HG03064 (cell line): ENCODE measurements at regions not wholly inside any gene's neighbourhood (a gene's known extent, or its start where the extent isn't known, plus 50 kb on each side); places are given as distances from the start of the nearest gene placed in this dataset.

Source experiments
- ATAC-seq: cut with Tn5 transposase; IDR thresholded peaks from one replicate; pipeline ENCODE4 v1.9.1; 2021; ENCODE audit warnings: low read depth; ENCODE audit not compliant: unreplicated experiment

DNA sequence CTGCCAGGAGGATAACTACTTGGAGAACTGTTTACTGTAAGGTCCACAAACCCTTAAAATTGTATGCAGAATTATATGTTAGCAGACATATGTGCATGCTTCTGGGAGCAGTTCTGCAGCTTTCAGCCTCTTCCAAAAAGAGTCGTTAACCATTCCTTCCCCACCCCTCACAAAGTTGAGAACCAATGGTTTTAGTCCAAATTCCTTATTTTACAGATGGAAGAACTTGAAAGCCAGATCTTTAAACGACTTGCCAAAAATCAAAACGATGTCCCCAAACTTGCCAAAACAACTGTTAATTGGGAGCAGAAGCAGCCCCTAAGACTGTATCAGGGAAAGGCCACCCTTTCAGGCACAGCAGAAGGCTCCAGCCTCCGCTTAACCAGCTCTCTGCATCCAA lies 266.4 kb upstream of the ANKRD55 start:
- no peak for ATAC-seq

DNA sequence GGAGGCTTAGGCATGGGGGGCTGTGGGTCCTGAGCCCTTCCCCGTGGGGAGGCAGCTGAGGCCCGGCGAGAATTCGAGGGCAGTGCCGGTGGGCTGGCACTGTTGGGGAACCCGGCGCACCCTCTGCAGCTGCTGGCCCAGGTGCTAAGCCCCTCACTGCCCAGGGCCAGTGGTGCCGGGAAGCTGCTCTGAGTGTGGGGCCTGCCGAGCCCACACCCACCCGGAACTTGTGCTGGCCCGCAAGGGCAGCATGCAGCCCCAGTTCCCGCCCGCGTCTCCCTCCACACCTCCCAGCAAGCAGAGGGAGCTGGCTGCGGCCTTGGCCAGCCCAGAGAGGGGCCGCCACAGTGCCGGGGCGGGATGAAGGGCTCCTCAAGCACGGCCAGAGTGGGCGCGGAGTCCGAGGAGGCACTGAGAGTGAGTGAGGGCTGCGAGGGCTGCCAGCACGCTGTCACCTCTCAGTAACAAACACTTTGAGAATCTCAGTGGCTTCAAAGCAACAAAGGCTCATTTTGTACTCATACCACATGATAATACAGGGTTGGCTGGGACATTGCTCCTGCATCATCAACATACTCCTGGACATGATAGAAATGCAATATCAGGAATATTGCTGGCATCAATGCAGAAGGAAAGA lies 265.7 kb upstream of the ANKRD55 start:
- ATAC-seq = no peak

DNA sequence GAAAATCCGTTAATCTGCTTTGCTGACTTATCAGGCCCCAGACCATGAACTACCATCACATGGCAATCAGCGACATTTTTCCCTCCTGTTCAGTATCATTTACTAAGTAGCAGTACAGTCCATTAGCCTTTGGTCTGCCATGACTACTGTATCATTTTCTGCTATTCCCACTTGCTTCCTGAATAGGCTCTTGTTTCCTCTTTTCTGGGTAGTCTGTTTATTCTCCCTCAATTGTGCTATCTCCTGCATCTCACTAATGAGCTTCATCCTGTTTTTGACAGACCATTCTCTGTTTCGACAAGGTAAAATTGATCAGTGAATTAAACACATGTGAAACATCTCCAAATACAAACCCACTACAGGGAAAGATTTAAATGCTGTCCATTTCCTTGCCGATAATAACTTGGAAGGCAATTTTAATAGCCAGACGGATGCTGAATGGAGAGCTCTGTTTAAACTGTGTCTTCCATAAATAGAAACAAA lies 263.5 kb upstream of the ANKRD55 start:
- no peak for ATAC-seq

DNA sequence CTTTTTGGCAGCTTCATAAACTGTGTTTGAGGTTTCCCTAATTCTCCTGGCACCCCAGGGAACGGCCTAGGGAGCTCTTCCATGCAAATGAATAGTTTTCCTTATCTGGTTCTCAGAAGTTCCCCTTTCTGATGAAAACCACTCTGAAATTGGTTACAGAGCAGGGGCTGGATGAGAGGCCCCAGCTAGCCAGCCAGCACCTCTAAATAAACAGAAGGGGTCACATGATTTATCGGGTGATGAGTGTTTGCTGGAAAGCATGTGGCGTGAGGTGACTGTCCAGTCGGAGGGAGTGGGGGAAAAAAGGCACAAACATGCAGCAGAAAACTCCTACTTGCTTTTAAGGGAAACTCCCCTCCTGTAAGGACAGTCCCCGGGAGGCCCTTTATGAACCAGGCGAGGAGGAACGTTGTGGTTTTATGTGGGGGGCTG lies 261.2 kb upstream of the ANKRD55 start:
- ATAC-seq = no peak

DNA sequence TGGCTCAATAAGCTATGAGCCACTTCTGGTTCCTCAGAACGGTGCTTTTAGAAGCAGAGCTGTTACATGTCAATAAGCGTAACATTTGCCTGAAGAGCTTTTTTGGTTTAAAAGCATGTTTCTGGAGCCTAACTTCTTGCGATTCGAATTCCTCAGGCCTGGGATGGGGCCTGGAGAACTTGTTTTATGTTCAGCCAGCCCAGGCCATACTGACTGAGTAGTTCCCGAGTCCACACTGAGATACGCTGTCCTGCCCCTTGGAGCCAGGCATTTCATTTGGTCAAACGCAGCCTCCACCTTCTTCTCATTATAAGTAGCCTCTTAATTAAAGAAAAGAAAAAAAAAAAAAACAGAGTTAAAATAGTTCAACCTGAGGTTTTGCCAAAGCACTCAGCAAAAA lies 260.6 kb upstream of the ANKRD55 start:
- ATAC-seq = no peak

DNA sequence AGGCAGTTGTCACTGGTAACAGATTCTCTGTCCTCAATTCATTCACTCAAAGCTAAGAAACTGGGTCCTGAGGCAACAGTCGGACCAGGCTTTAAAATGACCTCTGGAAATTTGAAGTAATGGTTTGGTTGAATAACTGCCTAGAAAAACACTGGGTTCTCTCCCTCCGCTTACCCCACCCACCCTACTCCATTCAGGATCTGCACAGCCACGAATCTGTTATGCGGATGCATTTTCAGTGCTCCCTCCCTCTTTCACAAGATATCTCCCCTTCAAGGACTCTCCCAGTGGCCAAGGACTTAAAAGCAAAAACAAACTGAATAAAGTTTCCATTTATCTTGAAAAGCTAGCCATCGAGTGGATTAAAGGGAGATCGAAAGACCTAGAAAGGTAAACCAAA lies 260.2 kb upstream of the ANKRD55 start:
- no peak for ATAC-seq

DNA sequence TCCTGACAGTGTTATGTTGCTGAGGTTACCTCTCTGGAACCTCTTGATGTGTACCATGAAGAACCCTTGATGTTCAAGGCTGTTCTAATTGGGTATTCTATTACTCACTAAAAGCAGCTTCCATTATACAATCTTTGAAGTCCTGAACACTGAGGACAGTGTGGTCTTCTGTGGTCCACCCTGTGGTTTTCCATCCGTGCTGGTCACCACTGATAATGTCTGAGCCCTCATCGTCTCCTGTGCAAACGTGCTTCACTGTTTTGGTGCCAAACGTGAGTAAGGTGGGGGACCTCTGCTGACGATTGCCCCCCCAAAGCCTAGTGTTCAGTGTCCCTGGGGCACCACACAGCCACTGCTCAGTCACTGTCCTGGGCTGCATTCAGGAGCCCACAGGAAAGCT lies 259.7 kb upstream of the ANKRD55 start:
- ATAC-seq = no peak

DNA sequence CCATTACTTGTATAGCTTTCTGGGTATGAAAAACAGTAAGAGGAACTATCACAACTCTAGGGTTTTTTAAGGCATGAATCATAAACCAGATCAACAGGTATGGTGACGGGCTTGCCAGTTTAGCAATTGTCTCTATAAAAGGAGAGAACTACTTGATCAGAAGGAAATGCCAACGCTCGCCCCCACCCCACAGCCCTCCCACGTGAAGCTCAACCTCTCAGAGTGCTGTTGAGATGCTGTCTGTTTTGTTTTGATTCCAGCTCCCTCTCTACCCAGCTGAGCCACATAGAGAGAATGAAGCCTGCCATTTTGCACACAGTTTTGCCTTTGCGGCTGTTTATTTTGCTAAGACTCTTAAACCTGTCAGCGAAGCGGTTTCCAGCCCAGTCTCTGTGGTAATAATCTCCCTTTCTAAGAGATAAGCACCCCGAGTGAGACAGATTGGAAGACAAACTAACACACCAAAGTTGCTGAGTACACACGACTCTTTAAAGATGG lies 257.9 kb upstream of the ANKRD55 start:
- ATAC-seq = no peak

DNA sequence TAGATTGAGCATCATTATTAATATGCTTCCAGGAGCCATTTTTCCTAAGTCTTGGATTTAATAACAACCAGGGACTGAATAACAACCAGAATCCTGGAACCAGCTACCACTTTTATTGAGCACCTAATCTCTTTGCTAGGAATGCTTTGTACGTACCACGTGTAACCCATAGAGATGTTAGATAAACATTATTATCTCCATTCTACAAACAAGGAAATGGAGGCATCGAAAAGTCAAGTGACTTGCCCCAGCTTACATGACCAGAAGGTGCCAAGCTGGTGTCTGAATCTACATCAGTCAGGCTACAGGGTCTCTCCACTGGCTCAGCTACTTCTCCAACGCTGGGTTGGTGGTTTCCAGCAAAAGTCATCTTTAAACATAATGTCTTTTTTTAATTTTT lies 256.1 kb upstream of the ANKRD55 start:
- ATAC-seq = no peak

DNA sequence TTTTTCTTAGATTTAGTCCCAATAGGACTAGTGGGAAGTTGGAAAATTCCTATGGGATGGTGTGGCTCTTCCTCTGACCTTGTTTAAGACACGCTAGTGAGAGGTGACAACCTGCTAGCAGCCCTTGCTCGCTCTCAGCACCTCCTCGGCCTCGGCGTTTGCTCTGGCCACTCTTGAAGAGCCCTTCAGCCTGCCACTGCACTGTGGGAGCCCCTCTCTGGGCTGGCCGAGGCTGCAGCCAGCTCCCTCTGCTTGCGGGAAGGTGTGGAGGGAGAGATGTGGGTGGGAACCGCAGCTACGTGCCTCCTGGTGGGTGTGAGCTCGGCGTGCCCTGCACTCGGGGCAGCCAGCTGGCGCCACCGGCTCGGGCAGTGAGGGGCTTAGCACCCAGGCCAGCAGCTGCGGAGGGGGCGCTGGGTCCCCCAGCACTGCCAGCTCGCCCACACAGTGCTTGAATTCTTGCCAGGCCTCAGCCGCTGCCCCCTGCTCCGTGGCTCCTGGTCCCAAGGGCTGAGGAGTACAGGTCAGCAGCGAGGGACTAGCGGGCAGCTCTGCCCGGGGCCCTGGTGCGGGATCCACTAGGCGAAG lies 254.5 kb upstream of the ANKRD55 start:
- ATAC-seq = no peak

DNA sequence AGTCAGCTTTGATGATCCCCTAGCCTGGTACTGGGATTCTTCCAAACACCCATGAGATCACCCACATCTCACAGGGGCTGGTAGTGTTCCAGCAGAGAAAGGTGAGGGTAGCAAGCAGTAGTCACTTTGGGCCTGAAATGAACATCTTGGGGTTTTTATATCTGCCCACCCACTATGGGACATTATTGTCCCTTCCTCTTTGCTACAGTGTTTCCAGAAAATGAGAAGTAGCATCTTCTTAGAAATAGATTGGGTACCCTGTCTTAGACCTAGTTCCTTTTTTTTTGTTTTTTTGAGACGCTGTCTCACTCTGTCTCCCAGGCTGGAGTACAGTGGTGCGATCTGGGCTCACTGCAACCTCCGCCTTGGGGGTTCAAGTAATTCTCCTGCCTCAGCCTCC lies 249.2 kb upstream of the ANKRD55 start:
- no peak for ATAC-seq

DNA sequence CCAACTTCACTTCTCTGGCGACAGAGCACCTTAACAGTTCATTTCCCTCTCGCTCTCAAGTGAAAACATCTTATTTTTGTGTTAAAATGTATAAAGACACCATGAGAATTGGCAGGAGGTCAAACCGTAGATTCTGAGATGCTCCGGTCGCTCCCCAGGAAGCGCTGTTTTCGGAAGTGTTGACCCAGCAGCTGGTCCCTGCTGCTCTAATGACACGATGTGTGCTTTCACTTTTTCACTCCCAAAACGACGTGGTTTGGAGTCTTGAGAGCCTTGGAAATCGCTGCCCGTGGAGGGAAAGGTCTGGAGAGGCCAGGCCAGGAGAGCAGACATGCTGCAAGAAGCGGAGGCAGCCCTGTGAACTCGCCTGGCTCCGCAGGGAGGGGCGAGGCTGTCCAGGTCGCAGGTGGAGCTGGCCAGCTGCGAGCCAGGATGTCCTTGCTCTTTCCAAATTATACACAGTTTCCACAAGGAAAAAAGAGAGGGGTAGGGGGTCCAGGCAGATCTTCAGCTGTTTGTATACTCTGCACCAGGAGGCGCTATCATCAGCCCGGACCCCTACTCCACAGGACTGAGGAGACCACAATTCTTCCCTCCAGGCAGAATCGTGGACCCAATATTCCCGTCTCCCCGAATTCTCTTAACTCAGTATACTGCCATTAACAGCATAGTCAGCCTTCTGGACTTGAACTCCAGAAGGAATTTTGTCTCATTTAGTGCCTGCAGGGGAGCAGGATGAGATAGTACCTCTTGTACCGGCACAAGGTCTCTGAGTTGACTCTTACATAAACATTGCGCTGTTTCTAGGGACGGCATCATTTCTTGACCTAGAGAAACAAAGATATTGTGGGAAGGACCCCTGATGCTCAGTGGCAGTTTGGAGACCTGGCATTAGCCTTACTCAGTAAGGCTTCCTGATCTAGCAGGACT lies 248.6 kb upstream of the ANKRD55 start:
- no peak for ATAC-seq

DNA sequence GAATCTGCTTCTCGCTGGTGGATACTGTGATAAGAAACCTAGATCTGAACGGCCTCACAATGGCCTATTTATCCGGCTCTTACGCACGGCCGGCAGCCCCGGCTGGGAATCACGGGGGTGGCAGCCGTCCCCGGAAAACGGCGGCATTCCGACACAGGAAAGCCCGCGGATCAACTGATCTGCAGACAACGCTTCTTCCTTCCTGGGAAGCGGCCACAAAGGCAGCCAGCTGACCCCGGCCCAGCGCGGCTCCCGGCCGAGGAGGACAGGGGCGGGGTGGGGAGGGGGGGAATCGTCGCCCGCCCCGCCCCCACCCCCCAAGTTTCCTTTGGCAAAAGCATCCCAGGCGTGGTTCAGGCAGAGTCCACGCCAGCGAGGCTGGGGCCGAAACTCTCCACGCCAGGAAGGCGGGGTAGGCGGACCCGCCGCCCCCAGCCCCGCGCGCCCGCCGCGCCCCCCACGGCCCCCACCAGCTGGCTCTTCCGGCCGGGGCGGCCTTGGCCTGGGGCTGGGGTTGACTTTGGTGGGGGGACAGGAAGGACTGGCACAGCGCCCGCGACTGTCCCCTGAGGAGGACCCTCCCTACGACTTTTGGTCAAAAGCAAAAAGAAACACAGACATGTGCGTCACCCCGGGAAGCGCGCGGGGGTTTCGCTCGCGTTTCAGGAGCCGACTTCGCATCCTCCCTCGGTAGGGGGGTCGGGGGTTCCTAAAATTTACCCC lies 247.7 kb upstream of the ANKRD55 start:
- ATAC-seq = no peak

DNA sequence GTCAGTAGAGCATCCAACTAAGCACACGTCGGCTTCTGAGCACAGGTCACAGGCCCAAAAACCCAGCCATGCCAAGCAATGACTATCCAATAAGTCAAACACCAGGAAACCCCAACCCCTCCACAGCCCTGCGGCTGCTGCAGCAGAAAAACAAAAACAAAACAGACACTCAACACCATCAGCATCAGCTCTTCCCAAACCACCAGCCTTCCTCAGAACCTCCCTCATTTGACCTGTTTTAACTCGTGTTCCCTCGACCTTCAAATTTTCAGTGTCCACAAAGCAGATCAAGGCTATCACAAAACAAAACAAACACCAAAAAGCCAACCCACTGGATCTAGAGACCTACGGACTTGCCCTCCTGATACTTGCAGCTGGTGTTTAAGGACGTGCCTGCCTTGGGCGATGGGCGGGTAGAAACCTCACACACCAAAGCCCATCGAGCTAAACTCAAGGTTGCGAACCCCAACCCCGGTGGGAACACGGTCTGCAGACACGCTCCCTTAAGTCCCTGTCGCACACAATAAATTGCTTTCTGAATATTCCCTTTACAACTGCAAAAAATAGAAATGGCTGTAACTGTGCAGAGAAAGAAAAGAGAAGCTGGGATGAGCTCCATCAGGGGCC lies 247.1 kb upstream of the ANKRD55 start:
- no peak for ATAC-seq

DNA sequence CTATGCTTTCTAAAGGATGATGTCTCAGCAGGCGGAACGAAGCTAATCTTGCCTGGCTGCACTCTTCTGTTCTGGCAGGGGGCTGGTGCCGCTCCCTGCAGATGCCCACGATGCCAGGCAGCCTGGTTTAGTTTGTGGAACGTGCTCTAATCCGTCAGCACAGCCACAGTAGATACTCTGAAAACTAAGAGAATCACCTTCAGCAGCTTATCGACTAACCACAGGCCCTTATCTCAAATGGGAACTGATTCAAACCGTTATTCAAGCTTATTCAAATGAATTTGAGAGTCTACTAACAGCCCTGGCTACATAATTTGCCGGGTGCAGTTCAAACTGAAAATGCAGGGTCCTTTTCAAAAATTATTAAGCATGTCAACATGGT lies 246.6 kb upstream of the ANKRD55 start:
- no peak for ATAC-seq

DNA sequence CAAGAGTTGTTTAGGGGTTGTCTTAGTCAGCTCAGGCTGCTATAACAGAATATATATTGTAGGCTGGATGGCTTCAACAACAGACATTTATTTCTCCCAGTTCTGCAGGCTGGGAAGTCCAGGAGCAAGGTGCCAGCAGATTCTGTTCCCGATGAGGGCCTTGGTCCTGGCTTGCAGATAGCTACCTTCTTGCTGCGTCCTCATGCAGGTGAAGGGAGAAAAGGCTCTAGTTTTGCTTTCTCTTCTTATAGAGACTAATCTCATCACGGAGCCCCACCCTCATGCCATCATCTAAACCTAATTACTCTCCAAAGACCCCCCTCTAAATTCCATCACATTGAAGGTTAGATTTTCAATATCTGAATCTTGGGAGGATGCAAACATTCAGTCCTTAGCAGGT lies 246.0 kb upstream of the ANKRD55 start:
- no peak for ATAC-seq

DNA sequence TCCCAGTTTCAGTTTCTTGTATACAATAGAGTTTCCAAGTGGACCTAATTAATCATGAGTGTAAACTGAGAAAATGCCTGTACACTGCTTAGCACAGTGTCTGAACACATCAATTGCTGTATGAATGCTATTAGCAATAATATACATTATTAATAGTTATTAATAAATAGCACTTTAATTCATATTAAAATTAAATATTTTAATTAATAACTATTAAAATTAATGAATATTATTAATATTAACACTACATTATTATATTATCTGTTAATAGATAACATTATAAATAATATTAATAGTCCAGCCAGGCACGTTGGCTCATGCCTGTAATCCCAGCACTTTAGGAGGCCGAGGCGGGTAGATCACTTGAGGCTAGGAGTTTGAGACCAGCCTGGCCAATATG lies 244.9 kb upstream of the ANKRD55 start:
- ATAC-seq = no peak

DNA sequence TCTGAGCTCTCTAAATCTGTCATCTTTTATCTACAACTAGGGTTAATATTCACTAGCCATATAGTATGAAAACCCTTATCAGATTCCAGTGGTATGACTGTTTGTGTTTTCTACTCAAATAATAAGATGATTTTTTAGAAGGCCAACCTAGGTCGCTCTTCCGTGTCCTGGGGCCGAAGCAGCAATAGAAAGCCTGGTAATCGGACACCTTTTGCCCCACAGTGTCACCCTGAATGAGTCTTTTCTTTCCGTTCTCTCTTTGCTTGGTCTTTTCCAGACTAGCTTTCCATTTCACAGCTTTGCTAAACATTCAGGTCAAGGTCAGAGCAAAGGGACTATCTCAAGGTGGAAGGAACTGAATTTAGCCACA lies 243.3 kb upstream of the ANKRD55 start:
- ATAC-seq = no peak

DNA sequence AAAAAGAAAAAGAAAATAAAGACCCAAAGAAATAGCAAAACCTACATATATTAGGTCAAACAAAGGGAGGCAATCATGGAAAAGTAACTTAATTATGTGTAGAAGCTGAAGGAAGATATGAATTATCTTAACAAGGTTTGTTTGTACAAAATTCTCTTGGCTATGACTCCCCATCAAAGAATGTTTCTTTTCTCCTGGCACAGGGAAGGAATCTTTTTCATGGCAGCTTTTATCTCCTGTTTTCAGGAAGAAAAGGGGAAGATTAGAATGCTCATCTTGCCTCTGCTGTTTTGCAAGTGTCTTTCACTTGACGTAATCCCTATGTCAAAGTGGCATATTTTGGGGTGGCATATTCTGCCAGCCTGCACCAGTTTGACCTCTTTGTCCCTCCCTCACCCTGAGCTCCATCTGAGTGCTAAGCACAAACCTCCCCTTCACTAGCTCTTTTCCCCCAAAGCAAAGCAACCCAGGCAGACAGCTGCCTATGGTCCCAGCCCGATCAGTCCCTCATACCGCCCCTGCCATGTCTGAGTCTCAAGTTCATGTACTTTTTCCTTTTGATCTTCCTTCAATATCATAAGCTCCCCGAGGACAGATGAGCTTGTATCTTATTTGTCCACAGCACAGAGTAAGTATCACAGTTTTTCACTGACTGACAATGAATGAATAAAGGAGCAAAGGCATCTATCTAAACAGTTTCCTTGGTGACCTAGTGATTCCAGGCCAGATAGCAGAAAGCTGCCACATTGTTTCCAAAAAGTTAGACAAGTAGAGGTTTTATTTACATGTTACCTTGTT lies 242.8 kb upstream of the ANKRD55 start:
- no peak for ATAC-seq

DNA sequence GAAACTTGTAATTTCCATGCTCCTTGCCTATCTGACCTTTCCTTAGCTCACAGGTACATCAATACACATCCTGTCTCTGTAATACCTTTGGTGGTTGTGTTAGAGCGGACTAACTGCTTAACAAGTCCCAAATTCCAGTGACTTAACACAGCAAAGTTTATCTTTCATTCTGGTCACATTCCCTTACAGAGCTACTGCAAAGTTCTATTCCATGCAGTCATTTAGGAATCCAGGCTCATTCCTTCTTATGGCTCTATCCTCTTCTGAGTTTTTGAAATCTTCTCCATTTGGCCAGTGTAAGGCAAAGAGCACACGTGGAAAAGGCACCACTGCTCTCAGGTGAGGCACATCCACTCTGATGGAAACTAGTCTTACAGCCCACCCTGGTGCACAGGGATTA lies 238.6 kb upstream of the ANKRD55 start:
- ATAC-seq = no peak
